ENCODE measurements at regions not wholly inside any gene's neighbourhood (a gene's known extent, or its start where the extent isn't known, plus 50 kb on each side); places are given as distances from the start of the nearest gene placed in this dataset.
"Not testable (repeated sequence)": the region's sequence is repeated elsewhere in the genome, so short reads cannot be mapped to it uniquely, and the experiment has no call there.

DNA sequence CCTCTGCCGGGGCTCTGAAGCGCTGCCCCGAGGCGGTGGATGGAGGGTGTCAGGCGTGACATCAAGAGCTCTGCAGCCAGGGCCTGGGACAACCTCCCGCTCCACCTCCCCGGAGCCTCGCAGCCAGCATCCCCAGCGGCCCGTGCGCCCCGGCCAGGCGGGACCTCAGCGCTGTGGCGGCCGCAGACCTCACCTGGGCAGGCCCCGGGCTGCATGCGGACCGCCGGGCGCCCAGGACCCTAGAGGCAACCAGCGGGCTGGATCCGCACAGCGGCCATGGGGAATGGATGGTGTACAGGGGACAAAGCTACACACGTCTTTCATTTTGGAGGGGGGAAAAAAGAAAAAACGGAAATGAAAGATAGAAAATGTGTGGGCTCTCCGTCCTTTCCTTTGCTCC is 987.5 kb downstream of the TUBA3C start:
- DNase-seq (ENCODE audit: low spot score); intact Hi-C loops (cut with DNase I): not testable (repeated sequence)

All from cardiac septum (tissue), 1 donor.